ENCODE measurements at regions not wholly inside any gene's neighbourhood (a gene's known extent, or its start where the extent isn't known, plus 50 kb on each side); places are given as distances from the start of the nearest gene placed in this dataset.

GRCh38 chr5:128591598-128592455 is 53.8 kb upstream of the FBN2 start:
- TF ChIP-seq POLR2A (IDR thresholded peaks at IDR 0.05; ENCODE audit: low read depth, low read length) (no peak), POLR2AphosphoS5 (IDR thresholded peaks at IDR 0.05; ENCODE audit: low read depth, low read length) (no peak), TAF1 (IDR thresholded peaks at IDR 0.05; ENCODE audit: borderline replicate concordance, low read depth, low read length) (no peak)
- DNase-seq (ENCODE audit: insufficient read length) (no peak), FAIRE-seq (no peak)

- DNase-seq (ENCODE audit: insufficient read length): no peak
- FAIRE-seq: no peak
- TF ChIP-seq POLR2A (IDR thresholded peaks at IDR 0.05; ENCODE audit: low read depth, low read length): no peak
- no peak for TF ChIP-seq POLR2AphosphoS5 (IDR thresholded peaks at IDR 0.05; ENCODE audit: low read depth, low read length)
- no peak for TF ChIP-seq TAF1 (IDR thresholded peaks at IDR 0.05; ENCODE audit: borderline replicate concordance, low read depth, low read length)
Measured at GRCh38 chr5:128596071-128596470, 58.0 kb upstream of the FBN2 start.

GRCh38 chr5:128597156-128597555 is 59.1 kb upstream of the FBN2 start:
- no peak for FAIRE-seq
- no peak for DNase-seq (ENCODE audit: insufficient read length)
- no peak for TF ChIP-seq POLR2AphosphoS5 (IDR thresholded peaks at IDR 0.05; ENCODE audit: low read depth, low read length)
- no peak for TF ChIP-seq POLR2A (IDR thresholded peaks at IDR 0.05; ENCODE audit: low read depth, low read length)
- TF ChIP-seq TAF1 (IDR thresholded peaks at IDR 0.05; ENCODE audit: borderline replicate concordance, low read depth, low read length): no peak

GRCh38 chr5:128613128-128613527 is 75.1 kb upstream of the FBN2 start:
- DNase-seq (ENCODE audit: insufficient read length) (no peak), FAIRE-seq (no peak)
- TF ChIP-seq POLR2AphosphoS5 (IDR thresholded peaks at IDR 0.05; ENCODE audit: low read depth, low read length): no peak
- no peak for TF ChIP-seq POLR2A (IDR thresholded peaks at IDR 0.05; ENCODE audit: low read depth, low read length)
- no peak for TF ChIP-seq TAF1 (IDR thresholded peaks at IDR 0.05; ENCODE audit: borderline replicate concordance, low read depth, low read length)

GRCh38 chr5:128613766-128614165 is 75.7 kb upstream of the FBN2 start:
- FAIRE-seq (no peak), DNase-seq (ENCODE audit: insufficient read length) (no peak)
- no peak for TF ChIP-seq POLR2A (IDR thresholded peaks at IDR 0.05; ENCODE audit: low read depth, low read length)

GRCh38 chr5:128615578-128615977 is 77.5 kb upstream of the FBN2 start:
- TF ChIP-seq POLR2A (IDR thresholded peaks at IDR 0.05; ENCODE audit: low read depth, low read length) (no peak), TAF1 (IDR thresholded peaks at IDR 0.05; ENCODE audit: borderline replicate concordance, low read depth, low read length) (no peak), POLR2AphosphoS5 (IDR thresholded peaks at IDR 0.05; ENCODE audit: low read depth, low read length) (no peak)
- FAIRE-seq: no peak
- no peak for DNase-seq (ENCODE audit: insufficient read length)

GRCh38 chr5:128626536-128627090 is 88.6 kb upstream of the FBN2 start:
- DNase-seq (ENCODE audit: insufficient read length) (no peak), FAIRE-seq (no peak)
- no peak for TF ChIP-seq POLR2A (IDR thresholded peaks at IDR 0.05; ENCODE audit: low read depth, low read length)
- TF ChIP-seq POLR2AphosphoS5 (IDR thresholded peaks at IDR 0.05; ENCODE audit: low read depth, low read length): no peak
- TF ChIP-seq TAF1 (IDR thresholded peaks at IDR 0.05; ENCODE audit: borderline replicate concordance, low read depth, low read length): no peak

- TF ChIP-seq POLR2A (IDR thresholded peaks at IDR 0.05; ENCODE audit: low read depth, low read length) (no peak), POLR2AphosphoS5 (IDR thresholded peaks at IDR 0.05; ENCODE audit: low read depth, low read length) (no peak), TAF1 (IDR thresholded peaks at IDR 0.05; ENCODE audit: borderline replicate concordance, low read depth, low read length) (no peak)
- FAIRE-seq: no peak
- no peak for DNase-seq (ENCODE audit: insufficient read length)
Measured at GRCh38 chr5:128627939-128628338, 89.9 kb upstream of the FBN2 start.

GRCh38 chr5:128629157-128629556 is 91.1 kb upstream of the FBN2 start:
- no peak for DNase-seq (ENCODE audit: insufficient read length)
- no peak for FAIRE-seq
- TF ChIP-seq POLR2A (IDR thresholded peaks at IDR 0.05; ENCODE audit: low read depth, low read length): no peak
- no peak for TF ChIP-seq POLR2AphosphoS5 (IDR thresholded peaks at IDR 0.05; ENCODE audit: low read depth, low read length)
- TF ChIP-seq TAF1 (IDR thresholded peaks at IDR 0.05; ENCODE audit: borderline replicate concordance, low read depth, low read length): no peak

- FAIRE-seq (no peak), DNase-seq (ENCODE audit: insufficient read length) (no peak)
- no peak for TF ChIP-seq TAF1 (IDR thresholded peaks at IDR 0.05; ENCODE audit: borderline replicate concordance, low read depth, low read length)
Measured at GRCh38 chr5:128630121-128630520, 92.1 kb upstream of the FBN2 start.

GRCh38 chr5:128631771-128632170 is 93.7 kb upstream of the FBN2 start:
- TF ChIP-seq POLR2A (IDR thresholded peaks at IDR 0.05; ENCODE audit: low read depth, low read length) (no peak), POLR2AphosphoS5 (IDR thresholded peaks at IDR 0.05; ENCODE audit: low read depth, low read length) (no peak), TAF1 (IDR thresholded peaks at IDR 0.05; ENCODE audit: borderline replicate concordance, low read depth, low read length) (no peak)
- no peak for FAIRE-seq
- DNase-seq (ENCODE audit: insufficient read length): no peak

- DNase-seq (ENCODE audit: insufficient read length): no peak
- FAIRE-seq: no peak
- TF ChIP-seq TAF1 (IDR thresholded peaks at IDR 0.05; ENCODE audit: borderline replicate concordance, low read depth, low read length) (no peak), POLR2A (IDR thresholded peaks at IDR 0.05; ENCODE audit: low read depth, low read length) (no peak), POLR2AphosphoS5 (IDR thresholded peaks at IDR 0.05; ENCODE audit: low read depth, low read length) (no peak)
Measured at GRCh38 chr5:128632264-128632663, 94.2 kb upstream of the FBN2 start.
